HG03066 (cell line): ENCODE measurements at regions not wholly inside any gene's neighbourhood (a gene's known extent, or its start where the extent isn't known, plus 50 kb on each side); places are given as distances from the start of the nearest gene placed in this dataset.
"Not testable (repeated sequence)": the region's sequence is repeated elsewhere in the genome, so short reads cannot be mapped to it uniquely, and the experiment has no call there.

Experiments used
- ATAC-seq: cut with Tn5 transposase; IDR thresholded peaks from one replicate; pipeline ENCODE4 v1.9.1; 2021; ENCODE audit warnings: low read depth; ENCODE audit not compliant: unreplicated experiment

- no peak for ATAC-seq
These were observed 63.0 kb upstream of the SELENOP start for GRCh38 chr5:42874621-42875198.

GRCh38 chr5:42872865-42873264 is 61.2 kb upstream of the SELENOP start:
- no peak for ATAC-seq

DNA sequence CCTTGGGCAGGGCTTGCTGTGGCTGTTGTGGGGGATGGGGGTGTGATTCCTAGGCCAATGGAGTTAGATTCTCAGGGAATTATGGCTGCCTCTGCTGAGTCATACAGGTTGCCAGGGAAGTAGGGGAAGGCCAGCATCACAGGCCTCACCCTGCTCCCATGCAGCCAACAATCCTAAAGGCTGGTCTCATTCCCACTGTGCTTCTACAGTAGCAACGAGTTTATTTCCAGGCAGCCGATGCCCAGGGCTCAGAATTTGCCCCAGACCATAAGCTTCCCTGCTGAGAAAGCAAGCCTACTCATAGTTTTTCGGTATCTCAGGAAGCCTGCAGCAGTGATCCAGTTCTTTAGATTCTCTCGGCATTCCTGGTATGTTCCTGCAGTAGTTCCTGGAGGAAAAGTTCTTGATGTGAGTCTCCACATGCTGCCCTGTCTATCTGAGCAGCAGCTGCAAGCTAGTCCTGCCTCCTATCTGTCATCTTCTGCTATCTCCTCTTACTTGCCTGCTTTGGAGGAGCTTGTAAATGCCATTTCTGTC is 59.3 kb upstream of the SELENOP start:
- ATAC-seq: no peak

DNA sequence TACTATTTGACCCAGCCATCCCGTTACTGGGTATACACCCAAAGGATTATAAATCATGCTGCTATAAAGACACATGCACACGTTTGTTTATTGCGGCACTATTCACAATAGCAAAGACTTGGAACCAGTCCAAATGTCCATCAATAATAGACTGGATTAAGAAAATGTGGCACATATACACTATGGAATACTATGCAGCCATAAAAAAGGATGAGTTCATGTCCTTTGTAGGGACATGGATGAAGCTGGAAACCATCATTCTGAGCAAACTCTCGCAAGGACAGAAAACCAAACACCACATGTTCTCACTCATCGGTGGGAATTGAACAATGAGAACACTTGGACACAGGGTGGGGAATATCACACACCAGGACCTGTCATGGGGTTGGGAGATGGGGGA is 56.7 kb upstream of the SELENOP start:
- ATAC-seq: not testable (repeated sequence)

DNA sequence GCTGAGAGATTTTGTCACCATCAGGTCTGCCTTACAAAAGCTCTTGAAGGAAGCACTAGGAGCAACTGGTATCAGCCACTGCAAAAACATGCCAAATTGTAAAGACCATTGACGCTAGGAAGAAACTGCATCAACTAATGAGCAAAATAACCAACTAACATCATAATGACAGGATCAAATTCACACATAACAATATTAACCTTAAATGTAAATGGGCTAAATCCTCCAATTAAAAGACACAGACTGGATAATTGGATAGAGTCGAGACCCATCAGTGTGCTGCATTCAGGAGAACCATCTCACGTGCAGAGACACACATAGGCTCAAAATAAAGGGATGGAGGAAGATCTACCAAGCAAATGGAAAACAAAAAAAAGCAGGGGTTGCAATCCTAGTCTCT is 53.1 kb upstream of the SELENOP start:
- not testable (repeated sequence) for ATAC-seq
